IMR-90 (cell line): ENCODE measurements at regions not wholly inside any gene's neighbourhood (a gene's known extent, or its start where the extent isn't known, plus 50 kb on each side); places are given as distances from the start of the nearest gene placed in this dataset.

ENCODE experiments used
- ATAC-seq: fragments of 200-7000 bp; cut with Tn5 transposase; 2 replicates; pipeline ENCODE4 v1.9.1; 2020; ENCODE audit warnings: low read depth, mild to moderate bottlenecking, moderate library complexity
- BruUV-seq: library from RNA; stranded (reverse); fragments of 400-500 nt; replicated peaks from 2 replicates; lab custom pipeline; 2021; lab: Mats Ljungman, UMichigan
- CTCF ChIA-PET: fragments of 300-600 bp; formaldehyde crosslinking; extraction: SDS; loops from one replicate; lab custom pipeline; 2021; ENCODE audit warnings: antibody characterized with exemption; lab: Yijun Ruan, JAX
- POLR2A ChIA-PET: fragments of 300-600 bp; sonication (Branson Sonifier 250); formaldehyde crosslinking; loops from one replicate; lab custom pipeline; 2022; ENCODE audit warnings: antibody characterized with exemption; ENCODE audit not compliant: unreplicated experiment; lab: Charles Lee
- DNase-seq: peaks from one replicate; pipeline ENCODE4 v3.0.0; 2013
- H2AFZ ChIP-seq: replicated peaks from 2 replicates; pipeline ENCODE3; 2013; ENCODE audit warnings: low read length, mild to moderate bottlenecking; ENCODE audit not compliant: poor library complexity
- H2AK5ac ChIP-seq: 2 replicates; pipeline ENCODE4 v1.6.1; 2013; ENCODE audit warnings: low read depth, low read length, inconsistent platforms
- H2AK9ac ChIP-seq: replicated peaks from 2 replicates; pipeline ENCODE3; 2013; ENCODE audit warnings: mild to moderate bottlenecking, low read depth, low read length, moderate library complexity; ENCODE audit not compliant: poor library complexity
- H2BK120ac ChIP-seq: 2 replicates; pipeline ENCODE4 v1.6.1; 2013; ENCODE audit warnings: low read depth, low read length, inconsistent platforms
- H2BK15ac ChIP-seq: 3 replicates; pipeline ENCODE4 v1.6.1; 2013; ENCODE audit warnings: low read depth, low read length, inconsistent platforms
- H2BK20ac ChIP-seq: 2 replicates; pipeline ENCODE4 v1.6.1; 2013; ENCODE audit warnings: low read depth, mild to moderate bottlenecking, inconsistent platforms, low read length, moderate library complexity
- H2BK5ac ChIP-seq: 2 replicates; pipeline ENCODE4 v1.6.1; 2013; ENCODE audit warnings: mild to moderate bottlenecking, low read depth, low read length, inconsistent platforms; ENCODE audit not compliant: poor library complexity, severe bottlenecking
- H3K14ac ChIP-seq: replicated peaks from 2 replicates; pipeline ENCODE4 v1.6.1; 2013; ENCODE audit warnings: low read depth, low read length, inconsistent platforms
- H3K18ac ChIP-seq: 2 replicates; pipeline ENCODE4 v1.6.1; 2013; ENCODE audit warnings: low read depth, low read length, control low read depth
- H3K23ac ChIP-seq: 2 replicates; pipeline ENCODE4 v1.6.1; 2013; ENCODE audit warnings: low read depth, low read length, inconsistent platforms
- H3K27ac ChIP-seq: 2 replicates; pipeline ENCODE4 v1.5.1; 2013; ENCODE audit warnings: mild to moderate bottlenecking, control low read depth, low read length; ENCODE audit not compliant: insufficient read depth
- H3K27me3 ChIP-seq: 2 replicates; pipeline ENCODE4 v1.6.1; 2013; ENCODE audit warnings: low read length; ENCODE audit not compliant: control insufficient read depth, insufficient read depth
- H3K36me3 ChIP-seq: 2 replicates; pipeline ENCODE4 v1.6.1; 2013; ENCODE audit warnings: low read length, mixed read lengths; ENCODE audit not compliant: control insufficient read depth, insufficient read depth
- H3K4ac ChIP-seq: 2 replicates; pipeline ENCODE4 v1.6.1; 2013; ENCODE audit warnings: low read depth, low read length, inconsistent platforms
- H3K4me1 ChIP-seq: 2 replicates; pipeline ENCODE4 v1.6.1; 2013; ENCODE audit warnings: low read length, mixed read lengths; ENCODE audit not compliant: control insufficient read depth, insufficient read depth
- H3K4me2 ChIP-seq: 2 replicates; pipeline ENCODE4 v1.6.1; 2013; ENCODE audit warnings: low read depth, mild to moderate bottlenecking, control low read depth, low read length, moderate library complexity
- H3K4me3 ChIP-seq: 2 replicates; pipeline ENCODE4 v1.5.1; 2013; ENCODE audit warnings: low read depth, mild to moderate bottlenecking, control low read depth, low read length, moderate library complexity; ENCODE audit not compliant: insufficient read depth
- H3K56ac ChIP-seq: 2 replicates; pipeline ENCODE4 v1.6.1; 2013; ENCODE audit warnings: low read length, inconsistent platforms; ENCODE audit not compliant: insufficient read depth; ENCODE audit errors: extremely low read depth
- H3K79me1 ChIP-seq, 2 experiments: 2 replicates each; pipeline ENCODE4 v1.6.1; 2013; ENCODE audit warnings: low read length in 2 of 2, inconsistent platforms in 1 of 2, low read depth in 1 of 2
- H3K9ac ChIP-seq: 2 replicates; pipeline ENCODE4 v1.6.1; 2013; ENCODE audit warnings: low read depth, low read length, control low read depth
- H3K9me1 ChIP-seq: 2 replicates; pipeline ENCODE4 v1.6.1; 2013; ENCODE audit warnings: low read length, inconsistent platforms; ENCODE audit not compliant: insufficient read depth
- H3K9me3 ChIP-seq: 2 replicates; pipeline ENCODE4 v1.6.1; 2013; ENCODE audit warnings: low read length; ENCODE audit not compliant: control insufficient read depth, insufficient read depth
- H4K20me1 ChIP-seq: 2 replicates; pipeline ENCODE4 v1.6.1; 2013; ENCODE audit warnings: low read length, inconsistent platforms; ENCODE audit not compliant: insufficient read depth
- H4K5ac ChIP-seq: 2 replicates; pipeline ENCODE4 v1.6.1; 2013; ENCODE audit warnings: mild to moderate bottlenecking, low read depth, low read length, control low read depth
- H4K8ac ChIP-seq, 2 experiments: 2 replicates each; pipeline ENCODE4 v1.6.1; 2013; ENCODE audit warnings: low read depth in 2 of 2, low read length in 2 of 2, control low read depth in 1 of 2, inconsistent platforms in 1 of 2
- H4K91ac ChIP-seq: 2 replicates; pipeline ENCODE4 v1.6.1; 2013; ENCODE audit warnings: low read depth, low read length, inconsistent platforms; ENCODE audit not compliant: insufficient read depth
- BHLHE40 ChIP-seq: fragments of 150-350 bp; IDR thresholded peaks from 2 replicates; pipeline ENCODE4 v1.6.1; 2016; ENCODE audit warnings: mild to moderate bottlenecking, low read depth, low read length
- CHD1 ChIP-seq: IDR thresholded peaks from 2 replicates; pipeline ENCODE4 v1.6.1; 2012; ENCODE audit warnings: low read depth, low read length, improper control_type of control experiment
- FOS ChIP-seq: fragments of 150-350 bp; IDR thresholded peaks from 2 replicates; pipeline ENCODE4 v1.6.1; 2016; ENCODE audit warnings: low read depth, low read length
- MAFK ChIP-seq: IDR thresholded peaks from 2 replicates; pipeline ENCODE4 v1.6.1; 2012; ENCODE audit warnings: low read depth, low read length, improper control_type of control experiment
- MXI1 ChIP-seq: IDR thresholded peaks from 2 replicates; pipeline ENCODE4 v1.6.1; 2012; ENCODE audit warnings: low read depth, mild to moderate bottlenecking, low read length, moderate library complexity, borderline replicate concordance
- NFE2L2 ChIP-seq: fragments of 150-350 bp; IDR thresholded peaks from 2 replicates; pipeline ENCODE4 v1.6.1; 2016; ENCODE audit warnings: low read depth, mild to moderate bottlenecking, low read length
- POLR2A ChIP-seq: IDR thresholded peaks from 2 replicates; pipeline ENCODE4 v1.6.1; 2012; ENCODE audit warnings: mild to moderate bottlenecking, low read depth, low read length
- RFX5 ChIP-seq: IDR thresholded peaks from 2 replicates; pipeline ENCODE4 v1.8.0; 2012; ENCODE audit warnings: low read depth, mild to moderate bottlenecking, low read length, moderate library complexity
- SMC3 ChIP-seq: fragments of 150-350 bp; IDR thresholded peaks from 2 replicates; pipeline ENCODE4 v1.6.1; 2016; ENCODE audit warnings: low read depth, mild to moderate bottlenecking, antibody characterized with exemption, low read length, moderate library complexity
- WGBS, 2 experiments: methylation state at CpG; one replicate each; pipeline versions ENCODE4 v1.1.5 to v1.1.7; 2013; ENCODE audit warnings: missing lambda C conversion rate in 2 of 2; ENCODE audit not compliant: insufficient read length in 1 of 2; ENCODE audit errors: extremely low coverage in 2 of 2; 5-methylcytosine and 5-hydroxymethylcytosine counted together
- dilution Hi-C: fragments of 300-500 bp; cut with HindIII; formaldehyde crosslinking; loops from one replicate; pipeline ENCODE4 v1.14.3; 2018; ENCODE audit warnings: low sequenced_read_pairs; ENCODE audit not compliant: unreplicated experiment
- in situ Hi-C: fragments of 300-500 bp; cut with MboI; formaldehyde crosslinking; loops from 3 replicates; pipeline ENCODE4 v1.14.3; 2019; ENCODE audit warnings: low sequenced_read_pairs, inconsistent platforms, mixed read lengths
- intact Hi-C: fragments of 100-400 bp; cut with micrococcal nuclease; formaldehyde crosslinking; loops from 2 replicates; pipeline ENCODE4 v1.10.0; 2022
- TF ChIP-seq, protein P1 (sequence below): fragments of 150-350 bp; IDR thresholded peaks from 2 replicates; pipeline ENCODE4 v1.6.1; 2017; ENCODE audit warnings: mild to moderate bottlenecking, antibody characterized with exemption, low read length, low read depth

DNA sequence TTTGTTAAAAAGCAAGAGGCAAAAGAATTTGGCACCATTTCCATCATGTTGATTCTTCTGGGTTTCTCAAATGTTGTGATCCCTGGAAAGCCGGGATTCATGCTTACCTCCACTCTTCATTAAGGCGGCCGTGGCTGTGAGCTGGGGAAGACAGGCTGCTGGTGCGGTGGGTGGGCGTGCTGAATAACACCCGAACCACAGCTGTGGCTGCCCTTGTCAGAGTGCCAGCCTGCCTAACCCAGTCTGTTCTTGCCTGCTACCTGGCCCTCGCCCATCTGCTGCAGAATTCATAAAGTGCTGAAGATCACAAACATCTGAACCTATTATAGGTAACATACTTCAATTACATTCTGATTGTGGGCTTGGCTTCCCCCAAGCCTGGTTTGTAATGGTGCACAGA is 95.8 kb upstream of the RCN1 start:
- no peak overlapping the region for H2BK15ac ChIP-seq
- H2AK5ac ChIP-seq: no peak overlapping the region
- no TSS peak for BruUV-seq
- no peak overlapping the region for H3K9ac ChIP-seq
- H3K4me2 ChIP-seq: no peak overlapping the region
- no peak overlapping the region for H2AFZ ChIP-seq
- dilution Hi-C loops: no loop called here
- no peaks in the 10 kb centered on the region for H3K9me1 ChIP-seq
- ChIA-PET CTCF (no interaction called here), POLR2A (no interaction called here)
- H3K4me1 ChIP-seq: no peaks in the 10 kb centered on the region
- no peak overlapping the region for H3K4me3 ChIP-seq
- no peak overlapping the region for H3K4ac ChIP-seq
- peaks cover 42% of the 10 kb centered on the region for H3K27me3 ChIP-seq
- no peak overlapping the region for H4K91ac ChIP-seq
- in situ Hi-C loops: no loop called here
- H3K56ac ChIP-seq: no peak overlapping the region
- H3K14ac ChIP-seq: no peak overlapping the region
- no peak overlapping the region for H2AK9ac ChIP-seq
- ATAC-seq (no peak), DNase-seq (no peak)
- H3K36me3 ChIP-seq: no peaks in the 10 kb centered on the region
- intact Hi-C loops: no loop called here
- no peak overlapping the region for H3K27ac ChIP-seq
- H3K79me1 ChIP-seq: no peaks in the 10 kb centered on the region
- WGBS, 2 experiments: 50% methylated on average over 2 of the region's 7 CpGs; no CpG with 5 or more reads in 1 of the 2 experiments
- H2BK20ac ChIP-seq: no peak overlapping the region
- TF ChIP-seq CHD1 (no peak), BHLHE40 (no peak), SMC3 (no peak), MAFK (no peak), RFX5 (no peak), POLR2A (no peak), FOS (no peak), MXI1 (no peak), NFE2L2 (no peak)
- TF ChIP-seq, protein P1, sequence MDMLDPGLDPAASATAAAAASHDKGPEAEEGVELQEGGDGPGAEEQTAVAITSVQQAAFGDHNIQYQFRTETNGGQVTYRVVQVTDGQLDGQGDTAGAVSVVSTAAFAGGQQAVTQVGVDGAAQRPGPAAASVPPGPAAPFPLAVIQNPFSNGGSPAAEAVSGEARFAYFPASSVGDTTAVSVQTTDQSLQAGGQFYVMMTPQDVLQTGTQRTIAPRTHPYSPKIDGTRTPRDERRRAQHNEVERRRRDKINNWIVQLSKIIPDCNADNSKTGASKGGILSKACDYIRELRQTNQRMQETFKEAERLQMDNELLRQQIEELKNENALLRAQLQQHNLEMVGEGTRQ: no peak
- H3K18ac ChIP-seq: no peak overlapping the region
- H3K9me3 ChIP-seq: no peaks in the 10 kb centered on the region
- no peak overlapping the region for H4K5ac ChIP-seq
- H2BK5ac ChIP-seq: no peak overlapping the region
- no peak overlapping the region for H4K8ac ChIP-seq
- no peaks in the 10 kb centered on the region for H4K20me1 ChIP-seq
- H3K23ac ChIP-seq: no peak overlapping the region
- H2BK120ac ChIP-seq: no peak overlapping the region
